ENCODE measurements at regions not wholly inside any gene's neighbourhood (a gene's known extent, or its start where the extent isn't known, plus 50 kb on each side); places are given as distances from the start of the nearest gene placed in this dataset.

GRCh38 chr16:85187886-85188285, 75.6 kb upstream of the CIBAR2 start:
- Histone ChIP-seq H3K9me3 (peaks cover 15% of the 10 kb centered on the region), H3K27me3 (ENCODE audit: low read depth) (no peaks in the 10 kb centered on the region), H3K4me1 (no peaks in the 10 kb centered on the region), H3K27ac (no peak overlapping the region), H3K36me3 (no peaks in the 10 kb centered on the region), H3K4me3 (no peak overlapping the region)
- ATAC-seq (no peak), DNase-seq (no peak)
- TF ChIP-seq CTCF (IDR thresholded peaks at IDR 0.05) = no peak
- intact Hi-C loops (cut with DNase I) = no loop called here

- H3K4me3 ChIP-seq = no peak overlapping the region
- ATAC-seq = no peak
Measured at GRCh38 chr16:85188822-85189672, 76.8 kb upstream of the CIBAR2 start.

GRCh38 chr16:85190572-85190971, 78.3 kb upstream of the CIBAR2 start:
- no peak for TF ChIP-seq CTCF (IDR thresholded peaks at IDR 0.05)
- no peak overlapping the region for H3K27ac ChIP-seq
- no peak for DNase-seq
- H3K4me3 ChIP-seq = no peak overlapping the region
- H3K36me3 ChIP-seq = no peaks in the 10 kb centered on the region
- no peaks in the 10 kb centered on the region for H3K9me3 ChIP-seq
- intact Hi-C loops (cut with DNase I) = no loop called here
- peaks cover 4% of the 10 kb centered on the region for H3K4me1 ChIP-seq
- H3K27me3 ChIP-seq (ENCODE audit: low read depth) = no peaks in the 10 kb centered on the region
- no peak for ATAC-seq

More at GRCh38 chr16:85188822-85189672, 76.8 kb upstream of the CIBAR2 start:
- DNase-seq = no peak
- intact Hi-C loops (cut with DNase I) = no loop called here
- Histone ChIP-seq H3K27ac (no peak overlapping the region), H3K9me3 (peaks cover 8% of the 10 kb centered on the region), H3K4me1 (peaks cover 4% of the 10 kb centered on the region), H3K36me3 (no peaks in the 10 kb centered on the region), H3K27me3 (ENCODE audit: low read depth) (no peaks in the 10 kb centered on the region)
- no peak for TF ChIP-seq CTCF (IDR thresholded peaks at IDR 0.05)

- intact Hi-C loops (cut with DNase I) = no loop called here
- ATAC-seq (no peak), DNase-seq (no peak)
- no peaks in the 10 kb centered on the region for H3K9me3 ChIP-seq
- peaks cover 7% of the 10 kb centered on the region for H3K4me1 ChIP-seq
- H3K27me3 ChIP-seq (ENCODE audit: low read depth) = no peaks in the 10 kb centered on the region
- H3K4me3 ChIP-seq = no peak overlapping the region
- no peak overlapping the region for H3K27ac ChIP-seq
- no peaks in the 10 kb centered on the region for H3K36me3 ChIP-seq
- TF ChIP-seq CTCF (IDR thresholded peaks at IDR 0.05) = no peak
Measured at GRCh38 chr16:85191341-85191965, 79.2 kb upstream of the CIBAR2 start.

GRCh38 chr16:85192238-85193114, 80.2 kb upstream of the CIBAR2 start:
- Histone ChIP-seq H3K4me1 (peaks cover 15% of the 10 kb centered on the region), H3K36me3 (no peaks in the 10 kb centered on the region), H3K4me3 (no peak overlapping the region), H3K27ac (no peak overlapping the region), H3K9me3 (no peaks in the 10 kb centered on the region), H3K27me3 (ENCODE audit: low read depth) (no peaks in the 10 kb centered on the region)
- TF ChIP-seq CTCF (IDR thresholded peaks at IDR 0.05) = no peak
- DNase-seq (no peak), ATAC-seq (no peak)
- intact Hi-C loops (cut with DNase I) = no loop called here

All from lower lobe of right lung (tissue), 2 donors.